HT-29 (cell line): ENCODE measurements at regions not wholly inside any gene's neighbourhood (a gene's known extent, or its start where the extent isn't known, plus 50 kb on each side); places are given as distances from the start of the nearest gene placed in this dataset.
"Not testable (repeated sequence)": the region's sequence is repeated elsewhere in the genome, so short reads cannot be mapped to it uniquely, and the experiment has no call there.

Experiments
- DNase-seq: peaks from one replicate; pipeline ENCODE4 v3.0.0-alpha.2; 2015; ENCODE audit warnings: low spot score

DNA sequence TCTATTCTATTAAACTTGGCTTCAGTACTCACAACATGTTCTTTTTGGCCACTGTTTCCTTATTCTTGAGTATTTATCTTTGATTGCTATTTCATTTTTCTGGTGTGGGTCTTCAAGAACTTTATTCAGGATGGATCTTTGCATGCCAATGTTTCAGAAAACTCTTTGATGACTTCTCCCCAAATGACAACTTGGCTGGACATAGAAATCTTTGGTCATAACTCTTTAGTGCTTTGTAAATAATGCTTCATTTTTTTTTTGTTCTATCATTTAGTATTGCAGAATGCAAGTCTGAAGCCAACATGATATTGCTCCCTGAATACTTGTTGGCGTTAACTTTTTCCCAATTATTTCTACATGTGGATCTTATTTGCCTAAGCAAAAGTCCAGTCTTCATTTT lies 103.6 kb upstream of the HS3ST2 start:
- DNase-seq: no peak

DNA sequence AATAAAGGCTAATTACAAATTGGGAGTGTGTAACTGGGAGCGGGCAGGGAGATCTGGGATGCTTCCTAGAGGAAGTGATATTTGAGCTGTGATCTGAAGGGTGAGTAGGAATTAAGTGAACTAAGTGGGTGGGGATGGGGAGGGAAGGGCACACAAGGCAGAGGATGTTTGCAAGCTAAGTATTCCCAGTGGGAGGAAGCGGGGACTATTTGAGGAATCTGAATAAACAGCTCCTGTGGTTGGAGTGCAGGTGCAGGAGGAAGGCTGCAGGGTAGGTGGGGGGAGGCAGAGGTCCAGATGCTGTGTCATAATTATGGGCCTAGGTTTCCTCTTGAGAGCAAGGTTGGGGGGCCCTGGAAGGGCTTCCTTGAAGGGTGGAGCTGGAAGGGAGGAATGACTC lies 102.1 kb upstream of the HS3ST2 start:
- no peak for DNase-seq

DNA sequence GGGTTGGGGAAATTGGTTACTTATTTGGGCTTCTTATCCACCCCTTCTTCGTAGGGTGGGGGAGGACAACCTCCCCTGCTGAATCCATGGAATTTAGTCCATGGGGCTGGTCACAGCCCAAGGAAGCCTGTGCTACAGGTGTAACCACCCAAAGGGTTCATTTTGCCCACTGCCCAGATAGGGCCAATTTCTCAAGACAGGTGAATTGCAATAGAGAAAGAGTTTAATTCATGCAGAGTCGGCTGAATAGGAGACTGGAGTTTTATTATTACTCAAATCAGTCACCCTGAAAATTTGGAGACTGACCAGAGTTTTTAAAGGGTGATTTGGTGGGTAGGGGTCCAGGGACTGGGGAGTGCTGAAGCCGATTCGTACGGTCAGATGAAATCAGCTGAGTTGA lies 101.5 kb upstream of the HS3ST2 start:
- no peak for DNase-seq

DNA sequence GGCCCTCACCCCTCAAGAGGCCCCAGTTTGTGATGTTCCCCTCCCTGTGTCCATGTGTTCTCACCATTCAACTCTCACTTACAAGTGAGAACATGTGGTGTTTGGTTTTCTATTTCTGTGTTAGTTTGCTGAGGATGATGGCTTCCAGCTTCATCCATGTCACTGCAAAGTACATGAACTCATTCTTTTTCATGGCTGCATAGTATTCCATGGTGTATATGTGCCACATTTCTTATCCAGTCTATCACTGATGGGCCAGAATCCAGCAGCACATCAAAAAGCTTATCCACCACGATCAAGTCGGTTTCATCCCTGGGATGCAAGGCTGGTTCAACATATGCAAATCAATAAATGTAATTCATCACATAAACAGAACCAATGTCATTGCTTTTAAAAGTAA lies 95.4 kb upstream of the HS3ST2 start:
- DNase-seq: not testable (repeated sequence)

DNA sequence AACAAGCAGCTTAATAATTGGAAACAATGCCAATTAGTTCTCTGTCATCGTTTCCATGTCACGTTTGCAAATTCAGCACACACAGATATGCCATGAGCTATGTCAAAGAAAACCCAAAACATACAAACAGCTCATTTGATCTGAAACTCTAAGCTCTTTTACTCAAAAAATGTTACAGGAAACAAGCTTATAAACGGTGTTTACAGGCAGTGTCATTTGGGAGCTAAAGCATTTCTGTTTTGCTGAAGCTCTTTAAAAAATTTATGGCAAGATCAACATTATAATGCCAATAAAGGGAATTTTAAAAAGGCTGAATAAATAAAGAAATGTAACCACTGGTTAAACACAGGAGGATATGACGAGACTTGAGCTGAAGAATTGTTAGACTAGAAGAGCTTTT lies 94.0 kb upstream of the HS3ST2 start:
- no peak for DNase-seq

DNA sequence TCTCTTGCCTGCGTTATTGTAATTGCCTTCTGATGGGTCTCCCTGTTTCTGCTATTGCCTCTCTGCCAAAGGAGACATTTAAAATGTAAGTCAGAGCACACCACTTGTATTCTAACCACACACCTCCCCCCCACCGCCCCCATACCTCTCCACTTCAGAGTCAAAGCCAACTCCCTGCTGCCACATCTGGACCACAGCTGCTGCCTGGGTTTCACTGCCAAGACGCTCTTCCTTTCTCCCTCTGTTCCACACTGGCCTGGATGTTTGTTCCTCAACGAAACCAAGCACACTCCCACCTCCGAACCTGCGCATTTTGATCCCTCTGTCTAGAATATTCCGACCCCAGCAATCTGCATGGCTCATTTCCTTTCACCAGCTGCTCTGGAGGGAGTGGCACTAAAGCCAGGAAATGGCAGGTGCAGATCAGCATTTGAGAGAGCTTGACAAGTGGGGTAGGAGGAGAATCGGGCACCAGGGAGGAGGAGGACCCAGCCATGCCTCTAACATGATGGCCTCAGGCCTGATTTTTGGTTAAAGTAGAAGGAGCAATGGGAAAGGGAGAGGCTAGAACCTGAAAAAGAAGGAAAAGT lies 92.4 kb upstream of the HS3ST2 start:
- no peak for DNase-seq

DNA sequence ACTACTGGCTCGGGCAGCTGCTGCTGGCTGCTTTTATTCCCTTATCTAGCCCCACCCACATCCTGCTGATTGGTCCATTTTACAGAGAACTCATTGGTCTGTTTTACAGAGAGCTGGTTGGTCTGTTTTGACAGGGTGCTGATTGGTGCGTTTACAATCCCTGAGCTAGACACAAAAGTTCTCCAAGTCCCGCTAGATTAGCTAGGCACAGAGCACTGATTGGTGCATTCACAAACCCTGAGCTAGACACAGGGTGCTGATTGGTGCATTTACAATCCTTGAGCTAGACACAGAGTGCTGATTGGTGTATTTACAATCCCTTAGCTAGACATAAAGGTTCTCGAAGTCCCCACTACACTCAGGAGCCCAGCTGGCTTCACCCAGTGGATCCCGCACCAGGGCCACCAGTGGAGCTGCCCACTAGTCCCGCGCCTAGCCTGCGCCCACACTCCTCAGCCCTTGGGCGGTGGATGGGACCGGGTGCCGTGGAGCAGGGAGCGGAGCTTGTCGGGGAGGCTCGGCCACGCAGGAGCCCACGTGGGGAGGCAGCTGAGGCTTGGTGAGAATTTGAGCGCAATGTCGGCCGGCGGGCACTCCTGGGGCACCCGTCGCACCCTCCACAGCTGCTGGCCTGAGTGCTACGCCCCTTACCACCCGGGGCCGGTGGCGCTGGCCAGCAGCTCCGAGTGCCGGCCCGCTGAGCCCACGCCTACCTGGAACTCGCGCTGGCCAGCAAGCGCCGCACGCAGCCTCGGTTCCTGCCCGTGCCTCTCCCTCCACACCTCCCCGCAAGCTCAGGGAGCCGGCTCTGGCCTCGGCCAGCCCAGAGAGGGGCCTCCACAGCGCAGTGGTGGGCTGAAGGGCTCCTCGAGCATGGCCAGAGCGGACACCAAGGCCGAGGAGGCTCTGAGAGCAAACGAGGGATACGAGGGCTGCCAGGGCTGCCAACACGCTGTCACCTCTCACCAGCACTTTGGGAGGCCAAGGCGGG lies 91.1 kb upstream of the HS3ST2 start:
- DNase-seq: not testable (repeated sequence)

DNA sequence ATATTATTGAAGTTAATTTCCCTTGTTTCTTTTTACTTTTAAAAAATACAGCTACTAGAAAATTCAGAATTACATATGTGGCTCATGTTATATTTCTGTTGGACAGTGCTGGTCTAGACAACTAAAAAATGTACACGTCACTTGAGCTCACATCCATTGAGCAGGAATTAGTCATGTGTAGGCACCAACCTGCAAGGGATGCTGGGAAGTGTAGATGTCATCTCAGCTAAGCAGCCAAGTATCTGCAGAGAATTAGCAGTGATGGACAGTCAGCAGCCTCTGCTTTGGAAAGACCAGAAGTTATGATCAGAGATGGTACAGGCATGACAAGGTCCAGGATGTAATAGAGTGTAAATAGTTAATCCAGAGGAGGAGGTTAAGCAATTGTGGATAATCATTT lies 87.1 kb upstream of the HS3ST2 start:
- DNase-seq: no peak

DNA sequence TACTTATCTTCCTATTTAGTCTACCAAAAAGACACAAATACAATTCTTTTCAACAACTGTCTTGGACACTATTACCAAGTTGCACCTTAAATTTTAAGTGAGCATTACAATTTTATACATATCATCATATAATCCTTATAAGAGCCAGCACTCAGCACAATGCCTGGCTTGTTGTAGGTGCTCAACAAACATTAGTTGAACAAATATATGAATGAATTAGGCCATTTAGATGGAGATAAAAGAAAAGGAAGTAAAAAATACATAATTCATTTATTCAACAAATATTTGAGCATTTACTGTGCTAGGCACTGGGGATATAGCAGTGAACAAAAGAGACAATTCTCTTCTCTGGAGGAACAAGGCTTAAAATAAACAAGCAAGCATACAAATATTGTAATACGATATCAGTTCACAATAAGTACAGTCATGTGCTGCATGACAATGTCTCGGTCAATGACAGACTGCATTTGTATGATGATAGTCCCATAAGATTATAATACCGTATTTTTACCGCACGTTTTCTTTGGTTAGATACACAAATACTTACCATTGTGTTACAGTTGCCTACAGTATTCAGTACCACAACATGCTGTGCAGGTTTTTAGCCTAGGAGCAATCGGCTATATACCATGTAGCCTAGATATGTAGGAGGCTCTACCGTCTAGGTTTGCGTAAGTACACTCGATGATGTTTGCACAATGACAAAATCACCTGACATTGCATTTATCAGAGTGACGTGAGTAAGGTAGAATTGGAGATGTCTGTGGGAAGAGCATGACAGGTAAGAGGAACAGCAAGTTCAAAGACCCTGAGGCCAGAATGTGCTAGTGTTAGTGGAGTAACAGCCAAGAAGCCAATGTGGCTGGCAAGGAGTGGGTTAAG lies 86.4 kb upstream of the HS3ST2 start:
- no peak for DNase-seq

DNA sequence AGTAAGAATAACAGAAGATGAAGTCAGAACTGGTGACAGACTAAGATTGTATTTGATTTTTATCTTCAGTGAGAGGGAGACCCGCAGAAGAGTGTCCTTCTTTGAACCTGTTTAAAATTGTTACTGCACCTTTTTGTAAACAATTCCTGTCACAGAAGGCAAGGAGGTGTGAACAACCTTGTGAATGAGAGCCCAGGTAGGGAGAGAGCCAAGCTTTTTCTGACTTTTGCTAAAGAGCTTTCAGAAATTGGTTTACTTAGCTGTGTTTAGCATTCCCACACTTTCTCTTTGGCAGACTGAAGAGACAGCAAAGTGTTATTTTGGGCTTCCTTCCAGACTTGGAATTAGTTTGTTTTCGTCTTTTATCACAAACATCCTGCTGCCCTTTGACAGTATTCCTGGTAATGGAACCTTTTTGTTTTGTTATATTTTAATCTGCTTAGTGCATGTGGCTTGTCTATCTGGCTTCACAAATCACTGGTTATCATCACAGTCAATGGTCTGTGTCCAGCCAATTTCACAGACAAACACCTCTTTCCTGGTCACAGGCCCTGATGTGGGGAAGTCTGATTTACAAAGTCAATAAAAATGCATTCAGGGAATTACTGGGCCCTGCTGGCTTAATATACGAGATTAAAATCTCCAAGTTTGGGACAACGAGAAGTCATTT lies 85.7 kb upstream of the HS3ST2 start:
- DNase-seq: no peak

DNA sequence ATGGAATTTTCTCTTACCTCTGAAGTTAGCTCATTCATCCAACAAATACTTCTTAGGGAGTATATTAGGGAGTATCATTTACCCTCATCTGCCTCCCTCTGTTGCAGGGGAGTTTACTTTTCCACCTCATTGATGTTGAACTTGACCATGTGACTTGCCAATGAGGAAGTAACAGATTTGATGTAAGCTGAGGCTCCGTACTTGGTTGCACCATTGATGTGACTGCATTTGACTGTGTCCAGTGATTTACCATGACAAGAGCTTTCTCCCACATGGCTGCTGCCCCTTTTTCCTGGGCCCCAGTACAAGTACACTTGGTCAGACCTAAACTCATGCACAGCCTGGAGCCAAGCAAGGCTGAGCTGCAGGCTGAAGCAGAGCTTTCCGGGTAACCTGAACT lies 81.6 kb upstream of the HS3ST2 start:
- no peak for DNase-seq

DNA sequence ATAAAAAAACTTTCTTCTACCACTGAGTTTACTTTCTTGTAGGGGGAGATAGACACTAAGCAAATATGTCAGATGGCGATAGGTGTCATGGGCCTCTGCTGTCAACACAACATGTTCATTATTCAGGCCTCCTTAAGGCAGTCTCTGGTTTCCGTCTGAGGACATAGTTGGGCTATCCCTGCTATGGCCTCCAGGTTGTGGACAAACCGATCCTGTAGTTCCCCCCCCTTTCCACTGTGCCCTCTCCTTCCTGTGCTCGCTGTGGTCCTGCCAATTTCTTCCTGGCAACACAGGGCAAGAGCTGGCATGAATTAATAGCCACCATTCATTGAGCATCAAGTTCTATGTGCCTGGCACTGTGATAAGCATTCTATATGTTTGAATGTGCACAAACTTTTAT lies 81.0 kb upstream of the HS3ST2 start:
- no peak for DNase-seq

DNA sequence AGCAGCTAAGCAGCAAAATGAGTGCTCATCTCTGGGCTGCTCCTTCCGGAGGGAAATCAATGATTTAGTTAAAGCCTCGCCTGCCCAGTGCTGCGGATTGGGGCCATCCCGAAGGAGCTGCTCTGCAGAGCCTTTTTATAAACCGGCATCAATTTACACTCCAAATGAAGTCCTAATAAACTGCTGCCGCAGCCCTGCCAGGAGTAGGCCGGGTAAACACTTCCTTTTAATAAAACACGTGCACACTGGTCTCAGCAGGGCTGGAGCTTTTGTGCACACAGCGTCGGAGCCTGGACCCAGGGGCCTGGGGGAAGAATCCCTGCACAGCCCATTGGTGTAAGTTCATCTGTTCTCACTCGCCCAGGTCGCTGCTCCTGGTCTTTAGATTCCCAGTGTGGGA lies 79.6 kb upstream of the HS3ST2 start:
- DNase-seq: no peak

DNA sequence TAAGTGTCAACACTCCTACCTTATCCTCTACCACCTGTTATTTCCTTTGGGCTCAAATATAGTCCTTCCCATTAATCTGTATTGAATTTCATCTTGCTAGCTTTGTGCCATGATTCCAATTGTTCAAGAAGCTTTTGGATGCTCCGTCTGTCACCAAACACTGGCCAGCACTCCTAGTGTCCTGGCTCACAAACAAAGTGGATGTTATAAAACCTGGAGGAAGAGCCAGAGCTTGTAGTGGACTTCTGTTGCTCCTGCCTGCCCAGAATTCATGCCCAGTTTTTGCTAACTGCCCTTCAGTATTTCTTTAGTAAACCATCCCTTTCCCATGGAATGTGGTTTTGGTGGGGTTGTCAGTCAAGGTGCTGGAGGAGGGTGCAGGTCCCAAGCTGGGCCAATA lies 77.2 kb upstream of the HS3ST2 start:
- no peak for DNase-seq

DNA sequence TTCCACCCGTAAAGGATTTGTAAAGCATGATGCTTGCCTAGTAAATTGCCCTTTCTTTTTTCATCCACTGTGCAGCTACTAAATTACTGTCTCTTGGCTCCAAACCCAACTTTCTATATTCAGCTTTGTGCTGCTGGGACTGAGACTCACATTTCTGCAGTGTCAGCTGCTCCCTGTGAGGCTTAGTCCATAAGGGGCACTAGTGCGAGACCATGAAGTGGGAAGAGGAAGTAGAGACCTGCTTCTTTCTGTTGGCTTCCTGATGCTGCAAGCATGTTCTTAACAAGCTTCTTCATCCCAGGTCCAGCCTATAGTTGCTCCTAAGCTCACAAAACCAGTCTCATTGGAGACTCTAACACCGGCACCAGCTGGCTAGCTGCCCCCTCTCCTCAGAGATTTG lies 74.9 kb upstream of the HS3ST2 start:
- no peak for DNase-seq

DNA sequence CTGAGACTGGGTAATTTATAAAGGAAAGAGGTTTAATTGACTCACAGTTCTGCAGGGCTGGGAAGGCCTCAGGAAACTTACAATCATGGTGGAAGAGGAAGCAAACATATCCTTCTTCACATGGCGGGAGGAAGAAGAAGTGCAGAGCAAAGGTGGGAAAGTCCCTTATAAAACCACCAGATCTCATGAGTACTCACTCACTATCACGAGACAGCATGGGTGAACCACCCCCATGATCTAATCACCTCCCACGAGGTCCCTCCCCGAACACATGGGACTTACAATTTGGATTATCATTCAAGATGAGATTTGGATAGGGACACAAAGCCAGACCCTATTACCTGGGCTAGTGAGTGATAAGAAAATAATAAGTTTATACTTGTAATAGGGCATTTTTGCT lies 70.6 kb upstream of the HS3ST2 start:
- DNase-seq: no peak

DNA sequence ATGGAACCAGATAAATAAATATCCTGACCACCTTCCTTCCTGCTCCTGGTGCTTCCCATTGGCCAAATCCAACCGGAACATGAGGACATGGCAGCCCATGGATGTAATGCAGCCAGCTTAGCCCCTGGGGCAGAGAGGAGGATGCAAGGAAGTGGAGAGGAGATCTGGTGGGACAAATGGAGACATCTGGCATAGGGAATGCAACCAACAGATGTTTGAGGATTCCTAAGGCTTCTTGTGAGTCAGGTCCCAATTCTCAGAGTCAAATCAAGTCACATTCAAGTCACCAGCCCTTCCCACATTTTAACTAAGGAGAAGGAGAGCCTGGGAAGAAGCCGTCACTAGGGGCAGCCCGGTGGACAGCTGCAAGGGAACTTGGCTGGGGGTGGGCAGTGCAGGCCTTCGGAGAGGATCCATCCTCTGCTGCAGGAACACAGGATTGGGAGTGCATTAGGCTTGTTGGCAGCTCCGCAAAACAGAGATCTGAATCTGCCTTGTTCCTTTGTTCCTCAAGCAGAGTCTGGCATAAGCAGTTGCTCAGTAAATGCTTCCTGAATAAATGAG lies 62.8 kb upstream of the HS3ST2 start:
- no peak for DNase-seq

DNA sequence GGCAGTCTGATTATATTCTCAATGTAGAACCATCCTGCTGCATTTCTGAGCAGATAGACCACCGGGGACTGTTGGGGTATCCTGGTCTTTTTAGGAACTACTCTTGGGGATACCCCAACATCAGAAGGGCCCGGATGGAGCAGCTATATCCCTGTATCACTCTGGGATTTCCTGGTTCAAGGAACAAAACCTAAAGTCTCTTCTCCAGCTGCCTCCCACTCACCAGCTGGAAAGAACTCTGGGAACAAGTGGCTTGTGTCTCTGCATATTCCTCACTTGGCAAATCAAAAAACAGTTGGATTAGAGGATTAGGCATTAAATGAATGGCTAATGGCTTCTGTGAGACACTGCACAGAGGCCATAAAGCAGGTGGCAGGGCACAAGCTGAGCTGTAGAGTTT lies 62.3 kb upstream of the HS3ST2 start:
- DNase-seq: no peak

DNA sequence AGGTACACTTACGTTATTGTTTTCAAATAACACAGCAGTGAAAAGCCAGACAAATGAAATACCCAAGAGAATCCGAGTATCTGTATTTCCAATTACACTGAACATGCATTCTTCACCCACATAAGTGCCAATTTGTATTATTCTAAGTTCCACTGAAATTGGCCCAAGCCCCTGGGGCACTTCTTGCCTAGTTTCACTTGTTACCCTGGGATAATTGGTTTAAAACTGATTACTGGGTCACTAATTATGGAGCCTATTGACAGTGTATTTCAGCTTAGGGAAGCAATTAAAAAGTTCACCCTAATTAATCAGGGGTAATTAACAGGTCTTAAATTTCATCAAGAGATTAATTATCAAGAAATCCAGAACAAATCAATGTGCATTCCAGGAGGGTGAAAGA lies 60.5 kb upstream of the HS3ST2 start:
- no peak for DNase-seq

DNA sequence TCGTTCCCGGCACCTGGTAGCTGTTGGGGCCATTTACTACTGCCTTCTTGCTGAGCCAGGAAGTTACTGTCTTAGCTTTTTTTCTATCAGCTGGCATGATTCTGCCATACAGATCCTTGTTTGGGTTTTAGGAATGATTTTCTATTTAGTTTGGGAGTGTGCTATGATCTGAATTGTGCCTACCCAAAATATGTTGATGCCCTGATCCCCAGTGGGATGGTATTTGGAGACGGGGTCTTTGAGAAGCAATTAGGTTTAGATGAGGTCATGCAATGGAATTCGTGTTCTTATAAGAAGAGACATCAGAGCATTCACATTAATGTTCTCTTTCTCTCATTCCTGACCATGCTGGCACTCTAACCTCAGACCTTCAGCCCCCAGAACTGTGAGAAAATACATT lies 59.4 kb upstream of the HS3ST2 start:
- no peak for DNase-seq

DNA sequence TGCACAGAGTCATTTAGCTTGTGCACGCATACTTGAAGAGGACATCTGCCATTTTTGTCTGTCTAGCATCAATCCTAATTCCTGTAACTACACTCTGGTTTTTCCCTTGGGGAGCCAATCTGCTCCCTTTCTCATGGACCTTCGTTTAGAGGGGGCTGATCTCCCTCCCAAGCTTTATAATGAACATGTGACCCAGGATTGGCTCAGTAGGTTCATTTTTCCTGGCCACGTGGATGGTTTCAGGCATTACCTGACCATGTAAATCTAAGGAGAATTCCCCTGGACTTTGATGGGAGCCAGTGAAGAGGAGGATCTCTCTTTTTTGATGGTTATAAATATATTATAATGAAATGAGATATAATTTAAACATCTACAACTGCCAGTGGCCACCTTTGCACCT lies 56.8 kb upstream of the HS3ST2 start:
- DNase-seq: no peak
